PC-3 (cell line): ENCODE measurements at regions not wholly inside any gene's neighbourhood (a gene's known extent, or its start where the extent isn't known, plus 50 kb on each side); places are given as distances from the start of the nearest gene placed in this dataset.
"Not testable (repeated sequence)": the region's sequence is repeated elsewhere in the genome, so short reads cannot be mapped to it uniquely, and the experiment has no call there.

Source experiments
- CTCF ChIP-seq: fragments of 300-600 bp; sonication (generic); conservative IDR thresholded peaks from 2 replicates; pipeline ENCODE4 v1.5.1; 2017; ENCODE audit warnings: antibody characterized with exemption, low read depth, mild to moderate bottlenecking, low read length
- EZH2 ChIP-seq: fragments of 300-600 bp; sonication (generic); IDR thresholded peaks from one replicate; pipeline ENCODE4 v1.6.1; 2017; ENCODE audit warnings: antibody characterized with exemption, mild to moderate bottlenecking, low read length; ENCODE audit not compliant: unreplicated experiment

- TF ChIP-seq CTCF, EZH2: not testable (repeated sequence)
Observed at GRCh38 chr6:99722043-99722442, 115.4 kb downstream of the PRDM13 start.
